WERI-Rb-1 (cell line): ENCODE measurements at regions not wholly inside any gene's neighbourhood (a gene's known extent, or its start where the extent isn't known, plus 50 kb on each side); places are given as distances from the start of the nearest gene placed in this dataset.

Source experiments
- DNase-seq: peaks from one replicate; pipeline ENCODE4 v3.0.0-alpha.2; 2020
- H3K27ac ChIP-seq: fragments of 250-450 bp; sonication (Bioruptor Pico); 2 replicates; pipeline ENCODE4 v1.5.1; 2020; ENCODE audit warnings: mild to moderate bottlenecking, moderate library complexity
- H3K27me3 ChIP-seq: fragments of 250-450 bp; sonication (Bioruptor Pico); 2 replicates; pipeline ENCODE4 v1.5.1; 2021; ENCODE audit warnings: mild to moderate bottlenecking, low read depth, moderate library complexity; ENCODE audit not compliant: insufficient read depth, severe bottlenecking
- H3K36me3 ChIP-seq: fragments of 250-450 bp; sonication (Bioruptor Pico); 2 replicates; pipeline ENCODE4 v1.5.1; 2020; ENCODE audit warnings: mild to moderate bottlenecking, moderate library complexity
- H3K4me3 ChIP-seq: 2 replicates; pipeline ENCODE4 v1.5.1; 2011; ENCODE audit warnings: low read depth, mild to moderate bottlenecking, control low read depth, low read length
- H3K9me3 ChIP-seq: fragments of 250-450 bp; sonication (Bioruptor Pico); 2 replicates; pipeline ENCODE4 v1.5.1; 2021; ENCODE audit warnings: mild to moderate bottlenecking, moderate library complexity; ENCODE audit not compliant: severe bottlenecking
- TF ChIP-seq, protein P1 (sequence below): IDR thresholded peaks from 2 replicates; pipeline ENCODE4 v1.5.1; 2011; ENCODE audit warnings: low read depth, mild to moderate bottlenecking, control low read depth, inconsistent platforms, low read length

DNA sequence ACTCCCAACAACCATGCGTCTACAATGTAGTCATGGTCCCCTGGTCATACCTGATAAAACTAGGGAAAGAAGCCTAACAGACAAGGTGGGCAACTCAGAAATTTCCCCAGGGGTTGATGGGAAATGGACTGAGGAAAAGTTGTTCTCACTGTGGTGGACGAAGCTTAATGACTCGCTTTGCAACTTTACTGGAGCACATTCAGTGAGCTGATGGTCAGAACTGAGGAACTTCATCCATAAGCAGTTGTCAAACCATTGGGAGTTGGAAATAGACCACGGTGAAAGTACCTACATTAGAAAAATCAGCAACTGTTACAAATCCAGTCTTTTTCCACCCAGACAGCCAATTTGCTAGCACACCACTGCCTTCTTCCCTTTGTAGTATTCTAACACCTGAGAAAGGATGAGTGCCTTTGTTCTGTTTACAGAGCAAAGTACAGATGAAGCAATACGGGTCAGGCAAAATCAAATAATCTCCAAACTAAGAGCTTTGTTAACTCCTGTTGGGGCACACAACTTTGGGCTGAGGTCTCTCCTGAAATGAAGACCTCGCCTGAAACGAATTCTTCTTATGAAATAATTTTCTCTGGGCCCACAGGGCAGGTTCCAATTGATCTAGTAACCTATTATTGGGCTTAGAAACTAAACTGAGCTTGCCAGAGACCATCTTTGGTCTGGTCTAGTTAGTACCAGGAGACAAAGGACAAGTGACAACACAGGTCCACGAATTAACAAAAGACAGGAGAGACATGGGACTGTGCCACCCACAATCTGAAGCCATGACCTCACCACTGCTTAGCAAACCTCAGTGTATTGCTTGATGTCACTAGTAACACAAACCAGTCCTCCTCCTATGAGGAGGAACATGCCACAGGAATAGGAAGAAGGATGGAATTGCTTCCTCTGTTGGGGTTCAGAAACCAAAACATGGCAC lies 58.9 kb upstream of the NFKB1 start:
- H3K9me3 ChIP-seq = no peaks in the 10 kb centered on the region
- no peak for DNase-seq
- no peaks in the 10 kb centered on the region for H3K36me3 ChIP-seq
- H3K27me3 ChIP-seq = no peaks in the 10 kb centered on the region
- H3K27ac ChIP-seq = no peak overlapping the region
- H3K4me3 ChIP-seq = no peak overlapping the region
- TF ChIP-seq, protein P1, sequence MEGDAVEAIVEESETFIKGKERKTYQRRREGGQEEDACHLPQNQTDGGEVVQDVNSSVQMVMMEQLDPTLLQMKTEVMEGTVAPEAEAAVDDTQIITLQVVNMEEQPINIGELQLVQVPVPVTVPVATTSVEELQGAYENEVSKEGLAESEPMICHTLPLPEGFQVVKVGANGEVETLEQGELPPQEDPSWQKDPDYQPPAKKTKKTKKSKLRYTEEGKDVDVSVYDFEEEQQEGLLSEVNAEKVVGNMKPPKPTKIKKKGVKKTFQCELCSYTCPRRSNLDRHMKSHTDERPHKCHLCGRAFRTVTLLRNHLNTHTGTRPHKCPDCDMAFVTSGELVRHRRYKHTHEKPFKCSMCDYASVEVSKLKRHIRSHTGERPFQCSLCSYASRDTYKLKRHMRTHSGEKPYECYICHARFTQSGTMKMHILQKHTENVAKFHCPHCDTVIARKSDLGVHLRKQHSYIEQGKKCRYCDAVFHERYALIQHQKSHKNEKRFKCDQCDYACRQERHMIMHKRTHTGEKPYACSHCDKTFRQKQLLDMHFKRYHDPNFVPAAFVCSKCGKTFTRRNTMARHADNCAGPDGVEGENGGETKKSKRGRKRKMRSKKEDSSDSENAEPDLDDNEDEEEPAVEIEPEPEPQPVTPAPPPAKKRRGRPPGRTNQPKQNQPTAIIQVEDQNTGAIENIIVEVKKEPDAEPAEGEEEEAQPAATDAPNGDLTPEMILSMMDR = no peak

DNA sequence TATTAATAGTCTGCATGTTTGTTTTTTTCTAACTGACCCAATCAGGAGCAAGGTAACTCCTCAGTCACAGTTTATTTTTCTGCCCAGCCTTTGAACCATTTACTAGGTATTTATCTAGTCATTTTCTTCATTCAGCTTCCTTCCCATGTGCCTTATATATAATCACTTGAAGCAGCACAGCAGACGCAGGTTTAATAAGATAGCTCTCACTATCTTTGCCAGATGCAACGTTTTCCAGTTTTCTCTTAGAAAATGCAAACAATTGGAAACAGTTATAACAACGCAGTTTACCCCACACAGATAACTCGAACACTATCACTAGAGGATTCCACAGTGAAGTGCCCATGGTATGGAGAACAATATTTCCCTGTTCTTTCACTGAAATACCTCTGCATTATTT lies 56.4 kb upstream of the NFKB1 start:
- no peaks in the 10 kb centered on the region for H3K9me3 ChIP-seq
- TF ChIP-seq, protein P1 = no peak

GRCh38 chr4:102445213-102445612 lies 55.9 kb upstream of the NFKB1 start:
- Histone ChIP-seq H3K4me3 (no peak overlapping the region), H3K27ac (no peak overlapping the region), H3K9me3 (no peaks in the 10 kb centered on the region), H3K36me3 (no peaks in the 10 kb centered on the region), H3K27me3 (no peaks in the 10 kb centered on the region)
- TF ChIP-seq, protein P1 = no peak
- DNase-seq = no peak

More for the DNA sequence above, 56.4 kb upstream of the NFKB1 start:
- Histone ChIP-seq H3K36me3 (no peaks in the 10 kb centered on the region), H3K27ac (no peak overlapping the region), H3K4me3 (no peak overlapping the region), H3K27me3 (no peaks in the 10 kb centered on the region)
- no peak for DNase-seq

DNA sequence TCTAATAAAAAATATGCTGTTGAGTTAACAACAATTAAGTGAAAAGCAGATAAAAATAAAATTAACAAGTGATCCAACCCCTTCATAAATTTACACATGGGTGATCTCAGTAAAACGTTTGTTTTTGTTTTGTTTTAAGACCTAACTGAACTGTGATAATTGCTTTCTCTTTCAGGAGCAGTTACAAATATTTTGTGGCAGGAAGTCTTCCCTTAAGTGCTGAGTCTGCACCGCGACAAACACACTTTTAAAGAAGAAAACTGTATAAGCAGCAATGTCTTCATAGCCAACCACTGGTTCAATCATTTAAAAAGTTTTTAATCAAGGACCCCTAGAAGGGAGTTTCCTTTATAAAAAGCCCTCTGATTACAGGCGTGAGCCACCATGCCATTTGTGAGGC lies 53.7 kb upstream of the NFKB1 start:
- TF ChIP-seq, protein P1 = no peak
- Histone ChIP-seq H3K27ac (no peak overlapping the region), H3K4me3 (no peak overlapping the region), H3K36me3 (no peaks in the 10 kb centered on the region), H3K9me3 (no peaks in the 10 kb centered on the region), H3K27me3 (no peaks in the 10 kb centered on the region)
- DNase-seq = no peak

- TF ChIP-seq, protein P1 = peak; percentile 44
- no peak overlapping the region for H3K27ac ChIP-seq
- DNase-seq = peak; percentile 53
- H3K9me3 ChIP-seq = no peaks in the 10 kb centered on the region
- no peaks in the 10 kb centered on the region for H3K27me3 ChIP-seq
- H3K36me3 ChIP-seq = no peaks in the 10 kb centered on the region
- H3K4me3 ChIP-seq = no peak overlapping the region
Measured at GRCh38 chr4:102449751-102450352, 51.3 kb upstream of the NFKB1 start.
